Stomach (tissue), 8 donors: ENCODE measurements at regions not wholly inside any gene's neighbourhood (a gene's known extent, or its start where the extent isn't known, plus 50 kb on each side); places are given as distances from the start of the nearest gene placed in this dataset.

Experiments
- DNase-seq, 2 donors: peaks; one replicate each; pipeline versions ENCODE4 v3.0.0 to v3.0.0-alpha.2; 2013 to 2019
- H3K27ac ChIP-seq, 5 donors: fragments of 200-600 bp in 4 of 5; sonication (generic) in 4 of 5; one replicate each; pipeline ENCODE4 v1.5.1; 2013 to 2019; ENCODE audit warnings: mild to moderate bottlenecking in 1 of 5, moderate library complexity in 1 of 5
- H3K27me3 ChIP-seq, 3 donors: fragments of 200-600 bp; sonication (generic); one replicate each; pipeline ENCODE4 v1.5.1; 2017 to 2019; ENCODE audit warnings: mixed run types in 1 of 3
- H3K36me3 ChIP-seq, 4 donors: fragments of 200-600 bp; sonication (generic); 1 replicate in 3 of 4; 2 replicates in 1 of 4; pipeline ENCODE4 v1.5.1; 2016 to 2019
- H3K4me1 ChIP-seq, 4 donors: fragments of 200-600 bp; sonication (generic); one replicate each; pipeline ENCODE4 v1.5.1; 2016 to 2019
- H3K4me3 ChIP-seq, 4 donors: fragments of 200-600 bp; sonication (generic) in 3 of 4; one replicate each; pipeline ENCODE4 v1.5.1; 2016 to 2019; ENCODE audit warnings: mild to moderate bottlenecking in 1 of 4
- H3K9me3 ChIP-seq, 4 donors: fragments of 200-600 bp; sonication (generic); one replicate each; pipeline ENCODE4 v1.5.1; 2016 to 2019
- EP300 ChIP-seq: sonication (generic); formaldehyde crosslinking; IDR thresholded peaks from one replicate; pipeline ENCODE4 v1.6.1; 2017; ENCODE audit warnings: antibody characterized with exemption
- POLR2A ChIP-seq, 4 donors: fragments of 450-650 bp; IDR thresholded peaks; one replicate each; pipeline ENCODE4 v1.6.1; 2016; ENCODE audit warnings: antibody characterized with exemption in 4 of 4, control low read depth in 2 of 4, mild to moderate bottlenecking in 1 of 4, moderate library complexity in 1 of 4
- POLR2AphosphoS5 ChIP-seq, 3 donors: sonication (generic); formaldehyde crosslinking; IDR thresholded peaks; one replicate each; pipeline ENCODE4 v1.6.1; 2016; ENCODE audit warnings: antibody characterized with exemption in 3 of 3
- WGBS, 5 donors: extraction: QIAGEN DNeasy Blood & Tissue Kit in 3 of 5; methylation state at CpG; one replicate each; pipeline versions ENCODE4 v1.1.5 to v1.1.7; 2013 to 2018; 5-methylcytosine and 5-hydroxymethylcytosine counted together
- intact Hi-C: fragments of 100-400 bp; cut with DNase I; formaldehyde crosslinking; loops from one replicate; pipeline ENCODE4 v1.15.1; 2023; ENCODE audit warnings: low total_unique reads
- TF ChIP-seq, protein P1 (sequence below), 7 experiments: fragments of 450-650 bp in 4 of 7; fragments of 200-600 bp in 3 of 7; sonication (generic) in 3 of 7; IDR thresholded peaks; one replicate each; pipeline ENCODE4 v1.5.1; 2016 to 2019; ENCODE audit warnings: antibody characterized with exemption in 7 of 7, control low read depth in 2 of 7, mild to moderate bottlenecking in 1 of 7
- donor health status: healthy with polysubstance abuse.
- donor health status: Bipolar disorder and iron deficiency.
- donor health status: healthy.

GRCh38 chr16:87548046-87548445, 54.3 kb upstream of the JPH3 start:
- peaks cover 0 to 19% (median 0%) of the 10 kb centered on the region in 3 donors for H3K27me3 ChIP-seq
- intact Hi-C loops: no loop called here
- no peak overlapping the region for H3K4me3 ChIP-seq
- H3K9me3 ChIP-seq: peaks cover 0 to 8% (median 4%) of the 10 kb centered on the region in 4 donors
- WGBS, 5 donors: 10 to 15% (median 13%) methylated on average over 2 to 3 of the region's 3 CpGs
- H3K4me1 ChIP-seq: peaks cover 0 to 7% (median 5%) of the 10 kb centered on the region in 4 donors
- no peak for DNase-seq
- TF ChIP-seq EP300: no peak
- no peak for TF ChIP-seq POLR2AphosphoS5 (IDR thresholded peaks at IDR 0.05)
- no peak for TF ChIP-seq POLR2A (IDR thresholded peaks at IDR 0.05)
- TF ChIP-seq, protein P1, sequence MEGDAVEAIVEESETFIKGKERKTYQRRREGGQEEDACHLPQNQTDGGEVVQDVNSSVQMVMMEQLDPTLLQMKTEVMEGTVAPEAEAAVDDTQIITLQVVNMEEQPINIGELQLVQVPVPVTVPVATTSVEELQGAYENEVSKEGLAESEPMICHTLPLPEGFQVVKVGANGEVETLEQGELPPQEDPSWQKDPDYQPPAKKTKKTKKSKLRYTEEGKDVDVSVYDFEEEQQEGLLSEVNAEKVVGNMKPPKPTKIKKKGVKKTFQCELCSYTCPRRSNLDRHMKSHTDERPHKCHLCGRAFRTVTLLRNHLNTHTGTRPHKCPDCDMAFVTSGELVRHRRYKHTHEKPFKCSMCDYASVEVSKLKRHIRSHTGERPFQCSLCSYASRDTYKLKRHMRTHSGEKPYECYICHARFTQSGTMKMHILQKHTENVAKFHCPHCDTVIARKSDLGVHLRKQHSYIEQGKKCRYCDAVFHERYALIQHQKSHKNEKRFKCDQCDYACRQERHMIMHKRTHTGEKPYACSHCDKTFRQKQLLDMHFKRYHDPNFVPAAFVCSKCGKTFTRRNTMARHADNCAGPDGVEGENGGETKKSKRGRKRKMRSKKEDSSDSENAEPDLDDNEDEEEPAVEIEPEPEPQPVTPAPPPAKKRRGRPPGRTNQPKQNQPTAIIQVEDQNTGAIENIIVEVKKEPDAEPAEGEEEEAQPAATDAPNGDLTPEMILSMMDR (IDR thresholded peaks at IDR 0.05): no peak
- H3K27ac ChIP-seq: no peak overlapping the region
- H3K36me3 ChIP-seq: no peaks in the 10 kb centered on the region

DNA sequence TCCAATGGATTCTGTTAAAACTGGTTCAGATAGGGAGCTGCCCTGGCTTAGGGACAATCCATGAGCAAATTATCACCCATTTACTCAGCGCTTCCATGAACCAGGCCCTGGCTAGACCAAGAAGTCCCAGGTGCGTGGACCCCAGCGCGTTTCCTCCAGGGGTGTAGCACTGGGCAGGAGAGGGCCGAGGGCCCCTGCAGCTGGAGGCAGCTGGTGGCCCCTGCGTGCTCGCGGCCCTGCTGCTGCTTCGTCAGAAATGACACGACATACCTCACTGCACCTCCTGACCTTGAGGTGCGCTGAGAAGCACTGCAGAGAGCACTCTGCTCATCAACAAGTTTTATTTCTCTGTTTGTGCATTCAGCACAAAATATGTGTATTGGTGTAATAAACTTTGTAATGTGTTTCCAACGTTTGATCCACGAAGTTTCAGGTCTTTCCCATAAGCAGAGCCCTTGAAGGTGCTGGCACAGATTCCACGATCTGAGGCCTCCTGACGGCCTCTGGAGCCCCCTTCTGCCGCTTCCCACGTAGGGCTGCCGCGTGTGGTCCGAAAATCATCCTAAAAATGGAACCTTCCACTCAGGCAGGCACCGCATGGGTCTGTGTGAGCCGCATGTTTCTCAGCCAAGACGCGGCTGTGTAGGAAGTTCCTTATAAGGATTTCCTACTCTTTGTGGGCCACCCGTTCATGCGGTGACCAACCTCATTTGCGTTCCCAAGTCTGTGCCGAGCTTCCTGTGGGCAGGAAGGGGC, 50.8 kb upstream of the ZCCHC14 start:
- 54 to 73% (median 65%) methylated on average over 24 to 28 of the region's 28 CpGs for WGBS, 5 donors
- H3K4me3 ChIP-seq: no peak overlapping the region
- TF ChIP-seq, protein P1 (IDR thresholded peaks at IDR 0.05): no peak
- TF ChIP-seq POLR2A (IDR thresholded peaks at IDR 0.05): no peak
- TF ChIP-seq EP300: no peak
- H3K27me3 ChIP-seq: peaks cover 0 to 46% (median 6%) of the 10 kb centered on the region in 3 donors
- DNase-seq: no peak
- intact Hi-C loops: no loop called here
- peaks cover 0 to 8% (median 4%) of the 10 kb centered on the region in 4 donors for H3K9me3 ChIP-seq
- peaks cover 12 to 29% (median 21%) of the 10 kb centered on the region in 4 donors for H3K4me1 ChIP-seq
- no peak overlapping the region for H3K27ac ChIP-seq
- no peaks in the 10 kb centered on the region for H3K36me3 ChIP-seq

GRCh38 chr16:87542531-87543102, 49.8 kb upstream of the ZCCHC14 start:
- intact Hi-C loops: no loop called here
- peaks cover 12 to 29% (median 21%) of the 10 kb centered on the region in 4 donors for H3K4me1 ChIP-seq
- no peaks in the 10 kb centered on the region for H3K36me3 ChIP-seq
- no peak overlapping the region for H3K27ac ChIP-seq
- 78 to 85% (median 81%) methylated on average over 17 of the region's 17 CpGs for WGBS, 5 donors
- TF ChIP-seq, protein P1 (IDR thresholded peaks at IDR 0.05): no peak
- no peak for TF ChIP-seq POLR2A (IDR thresholded peaks at IDR 0.05)
- no peak for TF ChIP-seq EP300
- no peak for TF ChIP-seq POLR2AphosphoS5 (IDR thresholded peaks at IDR 0.05)
- peaks cover 0 to 41% (median 6%) of the 10 kb centered on the region in 3 donors for H3K27me3 ChIP-seq
- no peak overlapping the region for H3K4me3 ChIP-seq
- DNase-seq: no peak
- H3K9me3 ChIP-seq: peaks cover 0 to 8% (median 4%) of the 10 kb centered on the region in 4 donors
